CD4-positive, alpha-beta memory T cell (primary cell): ENCODE measurements at regions not wholly inside any gene's neighbourhood (a gene's known extent, or its start where the extent isn't known, plus 50 kb on each side); places are given as distances from the start of the nearest gene placed in this dataset.

Source experiments
- CTCF ChIA-PET: fragments of 350-600 bp; sonication (Branson Sonifier 250); formaldehyde crosslinking; loops from one replicate; lab custom pipeline; 2021; ENCODE audit warnings: inconsistent platforms; ENCODE audit not compliant: partially characterized antibody; lab: Charles Lee
- POLR2A ChIA-PET: fragments of 350-600 bp; sonication (Branson Sonifier 250); formaldehyde crosslinking; loops from one replicate; lab custom pipeline; 2021; ENCODE audit not compliant: partially characterized antibody; lab: Charles Lee
- DNase-seq, 5 donors: peaks; one replicate each; pipeline versions ENCODE4 v3.0.0 to v3.0.0-alpha.2; 2020 to 2022; ENCODE audit warnings: mixed read lengths in 1 of 5
- H3K27ac ChIP-seq: one replicate; pipeline ENCODE4 v1.7.0; 2013; ENCODE audit warnings: low read depth, low read length
- H3K27me3 ChIP-seq: 2 replicates; pipeline ENCODE4 v1.7.0; 2013; ENCODE audit warnings: mild to moderate bottlenecking, low read length, moderate library complexity; ENCODE audit not compliant: insufficient read depth
- H3K36me3 ChIP-seq: 2 replicates; pipeline ENCODE4 v1.7.0; 2013; ENCODE audit warnings: mild to moderate bottlenecking, low read length, moderate library complexity; ENCODE audit not compliant: insufficient read depth
- H3K4me1 ChIP-seq: 2 replicates; pipeline ENCODE4 v1.7.0; 2013; ENCODE audit warnings: mild to moderate bottlenecking, low read length, moderate library complexity; ENCODE audit not compliant: insufficient read depth
- H3K4me3 ChIP-seq, 2 donors: one replicate each; pipeline ENCODE4 v1.7.0; 2013; ENCODE audit warnings: low read length in 2 of 2, mild to moderate bottlenecking in 1 of 2
- H3K9me3 ChIP-seq, 2 donors: one replicate each; pipeline ENCODE4 v1.7.0; 2013; ENCODE audit warnings: low read length in 2 of 2, control low read depth in 1 of 2; ENCODE audit not compliant: control insufficient read depth in 1 of 2
- H3K27ac Mint-ChIP-seq, 7 donors: one replicate each; pipeline ENCODE4 v1.8.0; 2020 to 2021; ENCODE audit warnings: mixed read lengths in 7 of 7, mild to moderate bottlenecking in 6 of 7, inconsistent platforms in 3 of 7, moderate library complexity in 3 of 7
- H3K27me3 Mint-ChIP-seq, 2 donors: one replicate each; pipeline ENCODE4 v1.8.0; 2020 to 2021; ENCODE audit warnings: mixed read lengths in 2 of 2
- H3K36me3 Mint-ChIP-seq, 2 donors: one replicate each; pipeline ENCODE4 v1.8.0; 2020 to 2021; ENCODE audit warnings: mixed read lengths in 2 of 2, inconsistent platforms in 1 of 2, mild to moderate bottlenecking in 1 of 2
- H3K4me1 Mint-ChIP-seq, 4 donors: one replicate each; pipeline ENCODE4 v1.8.0; 2020 to 2021; ENCODE audit warnings: mixed read lengths in 4 of 4, mild to moderate bottlenecking in 1 of 4
- H3K4me3 Mint-ChIP-seq, 8 donors: one replicate each; pipeline ENCODE4 v1.8.0; 2020 to 2021; ENCODE audit warnings: mixed read lengths in 8 of 8, mild to moderate bottlenecking in 7 of 8, moderate library complexity in 6 of 8, inconsistent platforms in 3 of 8
- H3K9me3 Mint-ChIP-seq, 8 donors: one replicate each; pipeline ENCODE4 v1.8.0; 2020 to 2021; ENCODE audit warnings: mixed read lengths in 8 of 8, mild to moderate bottlenecking in 5 of 8, inconsistent platforms in 3 of 8, moderate library complexity in 1 of 8
- intact Hi-C: fragments of 100-400 bp; cut with micrococcal nuclease; formaldehyde crosslinking; loops from one replicate; pipeline ENCODE4 v1.15.1; 2023

DNA sequence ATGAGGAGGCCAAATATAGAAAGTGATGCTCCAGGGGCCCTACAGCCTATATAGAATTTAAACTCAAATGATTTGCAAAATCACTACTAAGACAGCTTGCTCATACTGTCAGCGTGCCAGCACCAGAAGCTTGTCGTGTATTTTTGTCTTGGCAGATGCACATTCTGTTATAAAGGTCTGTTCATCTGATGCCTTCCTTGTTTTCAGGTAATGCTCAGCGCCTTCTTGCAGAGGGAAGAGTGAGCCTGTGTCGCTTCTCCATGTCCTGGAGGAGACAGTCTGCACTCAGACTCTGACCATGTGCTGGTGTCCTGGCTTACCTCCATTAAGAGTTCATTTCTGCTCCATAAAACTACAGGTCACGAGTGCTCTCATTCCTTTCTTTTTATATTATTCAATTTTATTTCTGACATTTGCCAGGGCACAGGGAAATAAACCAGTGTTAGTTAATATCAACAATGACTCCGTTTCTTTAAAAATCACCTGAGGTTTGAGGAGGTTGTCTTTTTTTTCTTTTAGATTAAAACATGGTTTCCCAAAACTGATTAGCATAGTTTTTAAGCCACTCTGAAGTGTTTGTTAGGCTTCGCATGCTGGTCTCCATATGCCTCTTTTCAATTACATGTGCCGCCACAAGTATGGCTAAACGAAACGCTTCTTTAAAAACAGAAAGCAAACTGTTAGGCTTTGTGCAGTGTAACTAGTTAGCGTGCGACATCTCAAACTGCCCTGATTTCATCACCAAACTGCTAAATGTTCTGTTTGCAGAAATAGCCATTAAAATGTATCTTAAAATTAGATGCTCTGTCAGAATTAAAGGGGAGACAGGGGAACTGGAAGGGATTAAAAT is 215.2 kb upstream of the GK2 start:
- Histone ChIP-seq H3K4me1 (no peaks in the 10 kb centered on the region), H3K9me3 (no peaks in the 10 kb centered on the region), H3K27ac (no peak overlapping the region), H3K4me3 (no peak overlapping the region), H3K27me3 (no peaks in the 10 kb centered on the region), H3K36me3 (no peaks in the 10 kb centered on the region)
- Mint-ChIP-seq H3K4me3 (no peak overlapping the region), H3K9me3 (no peaks in the 10 kb centered on the region), H3K36me3 (no peaks in the 10 kb centered on the region), H3K4me1 (peaks cover 1 to 6% (median 3%) of the 10 kb centered on the region in 4 donors), H3K27me3 (peaks cover 0 to 2% of the 10 kb centered on the region in 2 donors), H3K27ac (no peak overlapping the region)
- DNase-seq: no peak
- intact Hi-C loops: no loop called here
- CTCF ChIA-PET: no interaction called here
- POLR2A ChIA-PET: no interaction called here

DNA sequence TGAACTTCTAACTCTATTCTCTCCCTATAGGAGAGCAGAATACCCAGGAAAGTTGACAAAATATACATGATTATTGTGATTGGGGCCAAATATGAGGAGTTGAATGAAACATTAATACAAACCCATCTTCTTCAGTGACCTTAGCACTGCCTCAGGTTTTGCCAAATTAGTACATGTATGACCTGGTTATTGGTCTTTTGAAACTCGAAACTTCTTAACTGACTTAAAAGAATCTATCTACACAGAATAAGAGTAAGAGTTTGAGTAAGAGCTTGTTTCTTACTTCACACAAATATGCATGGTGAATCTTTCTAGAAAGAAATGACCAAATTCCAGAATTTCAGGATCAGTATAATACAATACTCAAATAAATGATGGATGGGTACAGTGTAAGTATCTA is 213.0 kb upstream of the GK2 start:
- intact Hi-C loops: no loop called here
- H3K27me3 Mint-ChIP-seq: peaks cover 2 to 3% of the 10 kb centered on the region in 2 donors
- no peak overlapping the region for H3K4me3 ChIP-seq
- H3K4me3 Mint-ChIP-seq: no peak overlapping the region
- H3K9me3 ChIP-seq: no peaks in the 10 kb centered on the region
- H3K36me3 ChIP-seq: no peaks in the 10 kb centered on the region
- no peak overlapping the region for H3K27ac Mint-ChIP-seq
- no peak for DNase-seq
- POLR2A ChIA-PET: no interaction called here
- no peaks in the 10 kb centered on the region for H3K36me3 Mint-ChIP-seq
- H3K4me1 Mint-ChIP-seq: peaks cover under 1 to 6% (median 2%) of the 10 kb centered on the region in 4 donors
- no peaks in the 10 kb centered on the region for H3K27me3 ChIP-seq
- H3K4me1 ChIP-seq: no peaks in the 10 kb centered on the region
- no peak overlapping the region for H3K27ac ChIP-seq
- no peaks in the 10 kb centered on the region for H3K9me3 Mint-ChIP-seq
- CTCF ChIA-PET: no interaction called here

DNA sequence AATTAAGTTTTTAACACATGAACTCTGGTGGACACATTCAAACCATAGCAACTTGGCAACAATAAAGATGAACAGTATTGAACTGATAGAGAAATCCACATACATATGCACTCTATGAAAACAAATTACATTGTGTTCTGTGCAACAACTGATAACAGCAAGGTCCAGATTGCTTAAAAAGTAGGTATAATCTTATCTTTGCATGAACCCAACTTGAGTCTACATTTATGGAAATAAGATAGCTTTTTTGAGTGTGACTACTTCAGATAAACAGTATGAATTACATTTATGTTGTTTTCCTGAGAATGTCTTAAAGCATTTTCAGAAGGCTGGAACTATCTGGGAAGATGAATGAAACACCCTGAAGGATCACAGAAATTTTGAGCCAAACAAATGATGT is 212.6 kb upstream of the GK2 start:
- H3K4me3 Mint-ChIP-seq: no peak overlapping the region

DNA sequence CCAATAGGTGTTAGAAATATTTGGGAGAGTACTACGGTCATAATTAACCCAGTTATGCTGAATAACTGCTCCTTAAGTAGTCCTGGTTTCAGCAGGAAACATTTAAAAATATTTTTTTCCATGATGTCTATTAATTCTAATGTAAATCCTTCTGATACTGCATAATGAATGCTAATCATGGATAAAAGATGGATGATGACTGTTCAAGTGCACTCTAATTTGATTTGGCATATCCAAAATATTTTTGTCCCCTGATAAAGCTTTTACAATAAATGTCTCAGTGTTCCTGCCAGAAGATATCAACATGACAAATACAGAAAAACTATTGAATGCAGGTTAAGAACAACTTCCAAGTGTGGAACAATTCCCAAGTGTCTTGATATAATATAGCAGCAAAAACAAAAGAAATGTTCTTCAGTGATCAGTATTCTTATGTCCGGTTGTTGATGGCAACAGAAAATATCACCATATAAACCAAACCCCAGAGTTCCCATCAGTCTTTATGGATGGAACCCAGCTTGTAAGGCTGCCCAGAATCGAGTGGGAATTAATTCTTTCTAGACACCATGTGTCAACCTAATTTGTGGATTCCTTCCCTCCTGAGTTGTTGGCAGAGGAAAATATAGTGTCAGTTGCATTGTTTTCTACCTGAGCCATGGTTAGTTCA is 205.4 kb upstream of the GK2 start:
- CTCF ChIA-PET: no interaction called here
- H3K4me1 Mint-ChIP-seq: no peaks in the 10 kb centered on the region
- intact Hi-C loops: no loop called here

More for the DNA sequence above, 212.6 kb upstream of the GK2 start:
- DNase-seq: no peak
- no peak overlapping the region for H3K27ac Mint-ChIP-seq
- POLR2A ChIA-PET: no interaction called here
- CTCF ChIA-PET: no interaction called here
- H3K4me1 ChIP-seq: no peaks in the 10 kb centered on the region
- no peaks in the 10 kb centered on the region for H3K9me3 ChIP-seq
- intact Hi-C loops: no loop called here
- no peaks in the 10 kb centered on the region for H3K9me3 Mint-ChIP-seq
- no peaks in the 10 kb centered on the region for H3K36me3 Mint-ChIP-seq
- H3K36me3 ChIP-seq: no peaks in the 10 kb centered on the region
- H3K4me1 Mint-ChIP-seq: peaks cover 0 to 1% (median under 1%) of the 10 kb centered on the region in 4 donors
- peaks cover 2 to 3% of the 10 kb centered on the region in 2 donors for H3K27me3 Mint-ChIP-seq
- H3K27me3 ChIP-seq: no peaks in the 10 kb centered on the region
- no peak overlapping the region for H3K27ac ChIP-seq
- H3K4me3 ChIP-seq: no peak overlapping the region

GRCh38 chr4:79611026-79611425 is 203.0 kb upstream of the GK2 start:
- Mint-ChIP-seq H3K27ac (no peak overlapping the region), H3K4me1 (no peaks in the 10 kb centered on the region), H3K27me3 (peaks cover 1 to 10% of the 10 kb centered on the region in 2 donors), H3K4me3 (no peak overlapping the region), H3K9me3 (peaks cover 0 to 3% (median 0%) of the 10 kb centered on the region in 8 donors), H3K36me3 (no peaks in the 10 kb centered on the region)
- POLR2A ChIA-PET: no interaction called here
- Histone ChIP-seq H3K4me3 (no peak overlapping the region), H3K9me3 (no peaks in the 10 kb centered on the region), H3K4me1 (no peaks in the 10 kb centered on the region), H3K27ac (no peak overlapping the region), H3K36me3 (no peaks in the 10 kb centered on the region), H3K27me3 (no peaks in the 10 kb centered on the region)
- CTCF ChIA-PET: no interaction called here
- peak in 1 of 5 donors; percentile 19 for DNase-seq
- intact Hi-C loops: no loop called here

More for the DNA sequence above, 205.4 kb upstream of the GK2 start:
- Histone ChIP-seq H3K4me1 (no peaks in the 10 kb centered on the region), H3K27me3 (no peaks in the 10 kb centered on the region), H3K9me3 (no peaks in the 10 kb centered on the region), H3K4me3 (no peak overlapping the region), H3K36me3 (no peaks in the 10 kb centered on the region), H3K27ac (no peak overlapping the region)
- POLR2A ChIA-PET: no interaction called here
- H3K27me3 Mint-ChIP-seq: peaks cover 4 to 10% of the 10 kb centered on the region in 2 donors
- DNase-seq: no peak
- H3K27ac Mint-ChIP-seq: no peak overlapping the region
- H3K36me3 Mint-ChIP-seq: no peaks in the 10 kb centered on the region
- peaks cover 0 to 3% (median 0%) of the 10 kb centered on the region in 8 donors for H3K9me3 Mint-ChIP-seq
- H3K4me3 Mint-ChIP-seq: no peak overlapping the region

GRCh38 chr4:79609817-79610216 is 201.8 kb upstream of the GK2 start:
- ChIA-PET CTCF (no interaction called here), POLR2A (no interaction called here)
- no peaks in the 10 kb centered on the region for H3K4me1 ChIP-seq
- H3K4me3 ChIP-seq: no peak overlapping the region
- Mint-ChIP-seq H3K4me3 (no peak overlapping the region), H3K9me3 (peaks cover 0 to 3% (median 0%) of the 10 kb centered on the region in 8 donors), H3K27ac (peak overlapping the region in 1 of 7 donors; percentile 15), H3K4me1 (no peaks in the 10 kb centered on the region), H3K27me3 (peaks cover 1 to 10% of the 10 kb centered on the region in 2 donors), H3K36me3 (no peaks in the 10 kb centered on the region)
- H3K27me3 ChIP-seq: no peaks in the 10 kb centered on the region
- no peaks in the 10 kb centered on the region for H3K36me3 ChIP-seq
- no peaks in the 10 kb centered on the region for H3K9me3 ChIP-seq
- DNase-seq: no peak
- intact Hi-C loops: no loop called here
- H3K27ac ChIP-seq: no peak overlapping the region

GRCh38 chr4:79607979-79608378 is 200.0 kb upstream of the GK2 start:
- no peaks in the 10 kb centered on the region for H3K36me3 ChIP-seq
- H3K27me3 Mint-ChIP-seq: peaks cover 1 to 10% of the 10 kb centered on the region in 2 donors
- no peak overlapping the region for H3K4me3 ChIP-seq
- DNase-seq: no peak
- H3K27ac Mint-ChIP-seq: peak overlapping the region in 1 of 7 donors; percentile 37
- intact Hi-C loops: no loop called here
- H3K4me1 Mint-ChIP-seq: peaks cover 0 to 5% (median 2%) of the 10 kb centered on the region in 4 donors
- CTCF ChIA-PET: no interaction called here
- no peaks in the 10 kb centered on the region for H3K9me3 ChIP-seq
- peaks cover 0 to 3% (median 0%) of the 10 kb centered on the region in 8 donors for H3K9me3 Mint-ChIP-seq
- H3K4me3 Mint-ChIP-seq: no peak overlapping the region
- H3K4me1 ChIP-seq: no peaks in the 10 kb centered on the region
- H3K36me3 Mint-ChIP-seq: no peaks in the 10 kb centered on the region
- no peaks in the 10 kb centered on the region for H3K27me3 ChIP-seq
- H3K27ac ChIP-seq: no peak overlapping the region
- POLR2A ChIA-PET: no interaction called here
